ENCODE measurements at regions not wholly inside any gene's neighbourhood (a gene's known extent, or its start where the extent isn't known, plus 50 kb on each side); places are given as distances from the start of the nearest gene placed in this dataset.
"Not testable (repeated sequence)": the region's sequence is repeated elsewhere in the genome, so short reads cannot be mapped to it uniquely, and the experiment has no call there.

DNA sequence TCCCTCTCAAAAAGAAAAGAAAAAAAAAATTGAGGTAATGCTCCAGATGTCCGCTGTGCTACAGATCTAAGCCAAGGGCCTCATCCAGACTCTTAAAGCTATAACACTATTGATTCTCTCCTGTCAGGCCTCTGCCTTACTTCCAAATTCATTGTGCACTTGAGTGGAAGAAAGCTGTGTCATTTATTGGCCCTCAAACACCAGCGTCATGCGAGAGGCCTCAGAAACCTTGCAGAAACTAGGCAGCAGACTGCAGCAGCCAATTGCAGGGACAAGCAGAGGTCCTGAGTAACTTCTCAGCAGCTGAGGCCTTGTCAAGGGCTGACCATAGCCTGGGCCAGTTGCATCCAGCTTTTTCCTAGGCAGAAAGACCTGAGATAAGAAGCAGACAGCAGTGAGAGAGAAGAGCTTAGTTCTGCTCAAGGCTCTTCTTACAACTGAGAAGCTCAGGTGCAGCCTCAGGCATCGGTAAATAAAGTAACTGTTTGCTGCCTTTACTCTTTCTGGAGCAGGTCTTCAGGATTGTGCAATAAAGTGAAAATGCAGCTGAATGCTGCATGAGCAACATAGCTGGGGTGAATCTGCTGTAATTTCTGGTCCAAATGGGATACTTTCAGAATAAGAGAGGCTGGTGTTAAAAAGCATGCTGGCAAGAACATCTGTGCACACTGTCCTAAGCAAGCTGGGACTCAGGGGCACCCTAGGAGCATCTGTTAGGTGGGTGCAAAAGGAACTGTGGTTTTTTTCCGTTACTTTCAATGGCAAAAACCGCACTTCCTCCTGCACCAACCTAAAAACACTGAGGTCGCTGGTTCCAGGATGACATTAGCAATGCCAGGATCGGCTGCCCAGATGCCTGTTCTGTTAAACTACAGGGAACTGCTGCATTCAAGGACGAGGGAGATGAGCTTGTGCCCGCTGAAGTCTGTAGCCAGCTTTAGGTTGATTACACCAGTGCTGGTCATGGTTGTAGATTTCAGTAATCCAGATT lies 181.8 kb upstream of the PFKP start:
- Histone ChIP-seq H3K4me1 (ENCODE audit: control insufficient read depth in 4 of 4, insufficient read depth in 4 of 4, low read length in 3 of 4) (no peaks in the 10 kb centered on the region), H3K27me3 (ENCODE audit: control insufficient read depth in 4 of 4, insufficient read depth in 4 of 4, low read length in 3 of 4) (peaks cover 0 to under 1% (median 0%) of the 10 kb centered on the region in 4 donors), H3K9ac (ENCODE audit: low read depth in 1 of 2, low read length in 2 of 2) (no peak overlapping the region), H3K9me3 (ENCODE audit: control insufficient read depth in 4 of 4, low read length in 3 of 4) (no peaks in the 10 kb centered on the region), H3K36me3 (ENCODE audit: control insufficient read depth in 4 of 4, insufficient read depth in 3 of 4, low read depth in 1 of 4, low read length in 3 of 4) (no peaks in the 10 kb centered on the region), H3K27ac (ENCODE audit: low read depth in 1 of 2, low read length in 2 of 2) (no peak overlapping the region), H3K4me3 (ENCODE audit: low read depth in 1 of 3, low read length in 3 of 3) (no peak overlapping the region)
- WGBS = 79% methylated on average over 10 of the region's 10 CpGs
- no peak for DNase-seq (ENCODE audit: low spot score)
- no peak for TF ChIP-seq JUND (IDR thresholded peaks at IDR 0.05)

DNA sequence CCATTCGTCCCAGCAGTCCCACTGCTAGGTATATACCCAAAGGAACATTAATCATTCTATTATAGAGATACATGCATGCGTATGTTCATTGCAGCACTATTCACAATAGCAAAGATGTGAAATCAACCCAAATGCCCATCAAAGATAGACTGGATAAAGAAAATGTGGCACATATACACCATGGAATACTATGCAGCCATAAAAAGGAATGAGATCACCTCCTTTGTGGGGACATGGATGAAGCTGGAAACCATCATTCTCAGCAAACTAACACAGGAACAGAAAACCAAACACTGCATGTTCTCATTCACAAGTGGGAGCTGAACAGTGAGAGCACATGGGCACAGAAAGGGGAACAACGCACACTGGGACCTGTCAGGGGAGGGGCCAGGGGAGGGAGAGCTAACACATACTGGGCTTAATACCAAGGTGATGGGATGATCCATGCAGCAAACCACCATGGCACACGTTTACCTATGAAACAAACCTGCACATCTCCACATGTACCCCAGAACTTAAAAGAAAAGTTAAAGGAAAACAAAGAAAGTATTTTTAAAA lies 183.3 kb upstream of the PFKP start:
- WGBS = 80% methylated on average over 4 of the region's 4 CpGs
- H3K27me3 ChIP-seq (ENCODE audit: control insufficient read depth in 4 of 4, insufficient read depth in 4 of 4, low read length in 3 of 4); H3K9me3 ChIP-seq (ENCODE audit: control insufficient read depth in 4 of 4, low read length in 3 of 4); DNase-seq (ENCODE audit: low spot score); H3K36me3 ChIP-seq (ENCODE audit: control insufficient read depth in 4 of 4, insufficient read depth in 3 of 4, low read depth in 1 of 4, low read length in 3 of 4); H3K9ac ChIP-seq (ENCODE audit: low read depth in 1 of 2, low read length in 2 of 2); H3K27ac ChIP-seq (ENCODE audit: low read depth in 1 of 2, low read length in 2 of 2); H3K4me3 ChIP-seq (ENCODE audit: low read depth in 1 of 3, low read length in 3 of 3); H3K4me1 ChIP-seq (ENCODE audit: control insufficient read depth in 4 of 4, insufficient read depth in 4 of 4, low read length in 3 of 4): not testable (repeated sequence)

DNA sequence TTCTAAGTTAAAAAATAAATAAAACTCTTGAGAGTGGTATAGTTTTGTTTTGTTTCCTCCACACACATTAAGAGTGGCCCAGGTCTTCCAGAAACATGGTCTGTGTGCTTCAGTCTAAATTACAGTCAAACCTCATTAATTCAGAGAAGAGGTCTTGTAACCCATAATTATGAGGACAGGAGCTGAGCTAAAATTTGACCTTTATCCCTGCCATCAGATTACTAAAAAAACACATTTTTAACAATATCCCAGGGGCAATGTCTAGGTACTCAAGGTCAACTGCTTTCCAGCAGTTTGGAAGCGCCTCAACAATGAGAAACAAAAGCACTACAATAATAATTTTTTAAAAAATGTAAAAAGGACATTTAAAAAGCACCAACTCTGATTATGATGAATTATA lies 184.1 kb upstream of the PFKP start:
- Histone ChIP-seq H3K4me3 (ENCODE audit: low read depth in 1 of 3, low read length in 3 of 3) (no peak overlapping the region), H3K36me3 (ENCODE audit: control insufficient read depth in 4 of 4, insufficient read depth in 3 of 4, low read depth in 1 of 4, low read length in 3 of 4) (no peaks in the 10 kb centered on the region), H3K27ac (ENCODE audit: low read depth in 1 of 2, low read length in 2 of 2) (no peak overlapping the region), H3K4me1 (ENCODE audit: control insufficient read depth in 4 of 4, insufficient read depth in 4 of 4, low read length in 3 of 4) (no peaks in the 10 kb centered on the region), H3K9me3 (ENCODE audit: control insufficient read depth in 4 of 4, low read length in 3 of 4) (no peaks in the 10 kb centered on the region), H3K27me3 (ENCODE audit: control insufficient read depth in 4 of 4, insufficient read depth in 4 of 4, low read length in 3 of 4) (peaks cover 0 to 2% (median 0%) of the 10 kb centered on the region in 4 donors), H3K9ac (ENCODE audit: low read depth in 1 of 2, low read length in 2 of 2) (no peak overlapping the region)
- WGBS = 90% methylated on average over 1 of the region's 1 CpG
- DNase-seq (ENCODE audit: low spot score) = no peak
- TF ChIP-seq SP1 (IDR thresholded peaks at IDR 0.05) (no peak), REST (IDR thresholded peaks at IDR 0.05) (no peak), RAD21 (IDR thresholded peaks at IDR 0.05) (no peak), GABPA (IDR thresholded peaks at IDR 0.05 in 1 of 2, conservative IDR thresholded peaks at IDR 0.05 in 1 of 2) (no peak), JUND (IDR thresholded peaks at IDR 0.05) (no peak), RXRA (IDR thresholded peaks at IDR 0.05) (no peak), FOXA2 (IDR thresholded peaks at IDR 0.05) (no peak), MAX (IDR thresholded peaks at IDR 0.05) (no peak)
- TF ChIP-seq, protein P1, sequence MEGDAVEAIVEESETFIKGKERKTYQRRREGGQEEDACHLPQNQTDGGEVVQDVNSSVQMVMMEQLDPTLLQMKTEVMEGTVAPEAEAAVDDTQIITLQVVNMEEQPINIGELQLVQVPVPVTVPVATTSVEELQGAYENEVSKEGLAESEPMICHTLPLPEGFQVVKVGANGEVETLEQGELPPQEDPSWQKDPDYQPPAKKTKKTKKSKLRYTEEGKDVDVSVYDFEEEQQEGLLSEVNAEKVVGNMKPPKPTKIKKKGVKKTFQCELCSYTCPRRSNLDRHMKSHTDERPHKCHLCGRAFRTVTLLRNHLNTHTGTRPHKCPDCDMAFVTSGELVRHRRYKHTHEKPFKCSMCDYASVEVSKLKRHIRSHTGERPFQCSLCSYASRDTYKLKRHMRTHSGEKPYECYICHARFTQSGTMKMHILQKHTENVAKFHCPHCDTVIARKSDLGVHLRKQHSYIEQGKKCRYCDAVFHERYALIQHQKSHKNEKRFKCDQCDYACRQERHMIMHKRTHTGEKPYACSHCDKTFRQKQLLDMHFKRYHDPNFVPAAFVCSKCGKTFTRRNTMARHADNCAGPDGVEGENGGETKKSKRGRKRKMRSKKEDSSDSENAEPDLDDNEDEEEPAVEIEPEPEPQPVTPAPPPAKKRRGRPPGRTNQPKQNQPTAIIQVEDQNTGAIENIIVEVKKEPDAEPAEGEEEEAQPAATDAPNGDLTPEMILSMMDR (IDR thresholded peaks at IDR 0.05; ENCODE audit: low read depth, low read length, missing input control) = no peak
